HTR-8/SVneo (cell line): ENCODE measurements at regions not wholly inside any gene's neighbourhood (a gene's known extent, or its start where the extent isn't known, plus 50 kb on each side); places are given as distances from the start of the nearest gene placed in this dataset.

Source experiments
- DNase-seq: peaks from one replicate; pipeline ENCODE4 v3.0.0; 2011; ENCODE audit warnings: low spot score, mixed read lengths; ENCODE audit not compliant: insufficient read length
- FAIRE-seq: peaks from 2 replicates; lab custom pipeline; 2011; peaks lifted over from hg19 to GRCh38; lab: Jason Lieb, UNC

DNA sequence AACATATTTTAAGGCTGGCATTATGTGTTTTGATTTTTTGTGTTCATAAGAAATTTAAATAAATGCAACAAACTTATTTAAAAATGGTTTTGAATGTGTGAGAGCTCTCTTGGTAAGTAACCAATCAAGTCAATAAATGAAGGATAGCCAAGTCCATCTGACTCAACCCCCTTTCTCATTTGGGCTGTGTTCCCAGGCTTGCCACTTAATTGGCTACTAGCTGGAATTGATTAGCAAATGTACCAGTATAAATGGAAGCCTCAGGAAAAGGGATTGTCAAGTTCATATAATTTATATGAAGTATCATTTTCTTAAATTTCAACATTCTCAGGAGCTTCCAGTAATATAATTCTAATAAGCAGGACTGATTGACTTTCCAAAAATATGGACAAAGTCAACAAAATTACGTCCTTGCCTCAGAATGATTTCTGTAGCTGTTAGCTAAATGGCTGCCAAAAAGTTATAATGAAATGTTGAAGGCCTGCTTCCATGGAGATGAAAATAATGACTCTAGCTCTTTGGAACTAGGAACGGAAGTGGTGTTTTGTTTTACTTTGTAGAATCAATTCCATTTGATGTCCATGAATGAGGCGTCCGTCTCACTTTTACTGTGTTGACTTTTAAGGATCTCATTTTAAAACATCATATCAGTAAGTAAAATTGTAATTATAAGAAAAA is 614.9 kb downstream of the CDH26 start:
- DNase-seq (no peak), FAIRE-seq (peak; percentile 4)

DNA sequence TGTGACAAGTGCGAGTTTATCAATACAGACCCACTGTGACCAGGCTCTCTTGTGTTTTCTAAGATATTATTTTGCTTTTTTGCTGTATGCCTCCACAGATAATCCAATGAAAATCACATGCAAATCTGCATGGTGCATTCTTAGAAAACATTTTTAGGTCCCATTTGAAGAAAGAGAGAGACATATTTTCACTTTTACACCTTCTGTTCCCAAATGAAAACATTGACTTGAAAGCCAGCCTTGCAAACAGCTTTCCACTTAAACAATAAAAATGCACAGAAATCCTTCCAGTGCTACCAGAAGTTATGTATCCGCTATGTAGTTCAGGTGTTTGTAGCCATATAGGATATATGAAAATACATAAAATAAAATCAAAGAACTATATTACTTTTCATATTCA is 618.0 kb downstream of the CDH26 start:
- DNase-seq (no peak), FAIRE-seq (no peak)

DNA sequence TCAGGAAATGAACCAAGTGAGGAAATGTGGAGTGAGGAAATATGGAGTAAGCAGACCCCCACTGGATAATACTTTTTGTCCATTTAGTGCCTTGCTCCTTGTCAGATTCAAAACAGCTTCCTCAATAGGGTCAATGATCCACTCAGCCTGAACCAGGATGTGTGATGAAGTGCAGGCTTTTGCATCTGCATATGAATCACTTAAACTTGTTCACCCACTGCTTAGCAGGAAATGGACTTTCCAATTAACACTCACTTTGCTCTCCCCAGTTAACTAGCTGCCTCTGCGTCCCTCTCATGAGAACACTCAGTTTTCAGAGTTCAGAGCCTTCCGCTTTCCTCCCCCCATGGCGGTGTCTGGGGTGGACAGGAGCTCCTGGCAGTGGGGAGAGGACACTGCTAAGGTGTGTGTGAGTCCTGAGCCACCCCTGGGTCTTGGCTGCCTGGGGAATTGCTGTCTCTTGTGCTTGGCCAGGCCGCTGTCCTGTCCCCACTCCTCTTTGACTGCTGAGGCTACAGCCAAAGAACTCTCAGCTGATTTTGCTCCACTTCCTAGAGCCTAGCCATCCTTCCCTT is 621.8 kb downstream of the CDH26 start:
- DNase-seq (no peak), FAIRE-seq (peak; percentile 38)

DNA sequence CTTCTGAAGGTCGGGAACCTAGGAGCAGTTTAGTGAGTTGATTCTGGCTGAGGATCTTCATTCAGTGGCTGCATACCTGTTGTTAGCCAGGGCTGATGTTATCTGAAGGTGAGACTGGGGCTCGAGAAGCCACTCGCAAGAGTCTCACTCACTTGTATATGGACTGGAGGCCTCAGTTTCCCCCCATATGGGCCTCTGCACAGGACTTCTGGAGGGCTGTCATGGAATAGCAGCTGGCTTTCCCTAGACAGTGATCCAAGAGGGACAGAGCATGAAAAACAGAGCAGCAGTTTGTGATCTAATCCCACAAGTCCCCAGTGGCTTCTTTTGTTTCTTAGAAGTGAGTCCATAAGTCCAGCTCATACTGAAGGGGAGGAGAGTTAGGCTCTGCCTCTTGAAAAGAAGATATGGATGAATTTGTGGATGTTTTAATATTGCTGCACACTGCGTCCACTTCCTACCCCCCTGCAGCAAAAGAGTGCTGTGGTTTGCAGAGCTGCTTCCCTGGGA is 623.4 kb downstream of the CDH26 start:
- no peak for FAIRE-seq
- no peak for DNase-seq

DNA sequence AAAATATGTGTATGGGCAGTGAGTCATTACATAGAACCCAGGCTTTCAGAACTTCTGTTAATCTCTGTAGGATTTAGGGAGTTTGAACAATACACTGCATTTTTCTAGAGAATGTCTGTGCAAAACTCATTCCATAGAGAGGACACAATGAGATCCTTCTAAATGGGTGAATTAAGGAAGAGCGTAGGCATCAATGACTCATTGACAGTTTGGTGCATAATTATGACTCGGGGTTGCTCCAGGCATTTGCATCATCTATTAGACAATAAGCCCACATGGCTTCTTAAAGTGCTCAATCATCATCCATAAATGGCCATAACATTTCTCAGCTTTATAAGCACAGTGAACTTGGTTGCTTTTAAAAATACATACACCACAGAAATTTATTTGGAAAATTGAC is 625.5 kb downstream of the CDH26 start:
- DNase-seq (no peak), FAIRE-seq (no peak)

DNA sequence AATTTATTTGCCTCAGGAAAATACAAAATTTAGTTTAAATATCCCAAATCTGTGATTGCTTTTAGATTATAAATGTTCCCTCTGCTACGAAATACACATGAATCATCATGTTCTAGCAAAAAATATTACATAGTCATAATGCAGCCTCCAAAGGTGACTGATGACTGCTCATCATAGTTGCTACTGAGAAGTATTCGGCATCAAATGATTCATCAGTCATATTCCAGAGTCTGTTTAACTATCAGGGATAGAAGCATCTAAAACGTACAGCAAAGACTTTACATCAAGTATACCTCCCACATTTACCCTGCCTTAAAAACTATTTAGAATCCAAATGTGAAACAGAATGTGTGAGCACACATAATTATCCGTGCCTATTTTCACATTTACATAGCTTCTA is 626.0 kb downstream of the CDH26 start:
- peak; percentile 31 for FAIRE-seq
- DNase-seq = no peak

DNA sequence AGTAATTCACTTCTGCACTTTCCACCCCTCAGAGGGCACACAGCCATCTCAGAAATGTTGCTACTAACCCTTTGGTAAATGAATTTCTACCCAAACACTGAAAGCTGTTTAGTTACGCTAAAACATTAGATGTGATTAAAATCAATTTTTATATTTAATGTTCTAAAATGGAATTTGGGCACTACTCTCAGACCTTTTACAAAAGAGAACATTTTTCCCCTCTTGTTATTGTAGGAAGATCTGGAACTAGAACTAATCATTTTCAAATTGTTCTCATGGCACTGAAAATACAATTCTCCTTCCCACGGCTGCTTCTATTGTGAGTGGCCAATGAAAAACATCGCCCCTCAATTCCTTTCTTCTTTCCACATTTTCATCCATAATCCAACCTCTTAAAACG is 627.4 kb downstream of the CDH26 start:
- FAIRE-seq = no peak
- DNase-seq = no peak

DNA sequence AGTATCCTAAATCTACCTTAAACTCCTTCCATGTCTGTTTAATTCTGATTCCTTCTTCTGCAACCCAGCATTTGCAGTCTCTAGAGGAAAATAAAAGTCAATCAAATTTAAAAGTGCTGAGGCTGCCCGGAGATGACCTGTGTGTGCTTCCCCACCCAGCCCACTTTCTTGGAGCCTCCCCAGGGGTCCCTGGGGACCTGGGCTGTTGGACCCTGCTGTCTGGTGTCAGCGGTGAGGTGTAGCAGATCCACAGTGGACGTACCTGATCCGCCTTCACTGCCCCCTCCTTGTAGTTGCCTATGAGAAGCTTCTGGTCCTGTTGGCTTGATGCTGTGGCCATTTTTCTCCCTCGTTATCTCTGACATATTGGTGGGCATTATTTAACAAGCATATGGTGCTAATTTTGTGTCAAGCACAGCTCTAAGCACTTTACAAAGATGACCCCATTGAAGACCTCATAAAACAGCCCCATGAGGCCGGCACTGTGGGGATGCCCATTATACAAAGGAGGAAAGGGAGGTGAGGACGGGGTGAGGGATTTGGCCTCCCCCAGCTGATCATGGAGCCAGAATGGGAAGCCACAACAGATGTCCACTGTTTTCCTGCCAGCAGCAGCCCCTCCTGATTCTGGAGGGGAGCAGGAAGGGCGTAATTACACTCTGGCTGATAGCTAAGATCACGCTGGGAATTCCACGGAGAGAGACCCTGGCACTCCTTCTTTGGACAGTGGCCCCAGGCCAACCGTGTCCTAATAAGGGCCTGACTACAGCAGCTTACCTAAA is 628.2 kb downstream of the CDH26 start:
- DNase-seq = no peak

DNA sequence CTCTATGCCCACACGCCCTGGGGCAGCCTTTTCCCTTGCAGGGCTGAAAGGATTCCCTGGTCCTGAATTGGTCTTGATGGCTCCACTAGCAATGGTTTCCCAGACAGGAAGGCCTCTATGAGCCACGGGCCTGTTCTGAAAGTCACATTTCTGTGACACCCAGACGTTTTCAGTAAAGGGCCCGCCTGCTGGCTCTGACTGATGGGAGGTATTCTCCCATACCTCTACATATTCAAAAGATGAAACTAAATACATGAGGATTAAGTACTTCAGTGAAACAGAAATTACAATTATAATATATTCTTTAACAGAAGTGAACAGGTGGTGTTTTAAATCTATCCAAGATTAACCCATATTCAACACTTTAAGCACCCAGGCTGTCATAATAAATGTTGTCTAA is 629.8 kb downstream of the CDH26 start:
- no peak for DNase-seq
- no peak for FAIRE-seq

More for the DNA sequence above, 628.2 kb downstream of the CDH26 start:
- FAIRE-seq = peak; percentile 13

DNA sequence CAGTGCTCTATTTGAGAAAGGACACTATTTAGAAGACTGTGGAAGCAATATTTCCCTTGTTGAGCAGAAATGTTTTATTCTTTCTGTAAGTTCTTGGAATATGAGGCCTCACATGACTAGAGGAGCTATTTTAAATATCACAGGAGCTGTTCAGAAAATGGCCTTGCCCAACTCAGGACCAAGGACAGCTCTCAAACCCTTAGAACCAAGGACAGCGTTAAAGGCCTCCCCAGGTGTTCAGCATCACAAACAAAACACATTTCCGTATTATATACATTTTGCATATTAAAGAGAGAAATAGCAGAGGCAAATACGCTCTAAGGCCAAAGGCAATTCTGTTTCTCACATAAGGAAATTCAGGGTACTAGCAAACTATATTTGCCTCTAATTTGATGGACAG is 631.4 kb downstream of the CDH26 start:
- DNase-seq (peak; percentile 31), FAIRE-seq (no peak)

DNA sequence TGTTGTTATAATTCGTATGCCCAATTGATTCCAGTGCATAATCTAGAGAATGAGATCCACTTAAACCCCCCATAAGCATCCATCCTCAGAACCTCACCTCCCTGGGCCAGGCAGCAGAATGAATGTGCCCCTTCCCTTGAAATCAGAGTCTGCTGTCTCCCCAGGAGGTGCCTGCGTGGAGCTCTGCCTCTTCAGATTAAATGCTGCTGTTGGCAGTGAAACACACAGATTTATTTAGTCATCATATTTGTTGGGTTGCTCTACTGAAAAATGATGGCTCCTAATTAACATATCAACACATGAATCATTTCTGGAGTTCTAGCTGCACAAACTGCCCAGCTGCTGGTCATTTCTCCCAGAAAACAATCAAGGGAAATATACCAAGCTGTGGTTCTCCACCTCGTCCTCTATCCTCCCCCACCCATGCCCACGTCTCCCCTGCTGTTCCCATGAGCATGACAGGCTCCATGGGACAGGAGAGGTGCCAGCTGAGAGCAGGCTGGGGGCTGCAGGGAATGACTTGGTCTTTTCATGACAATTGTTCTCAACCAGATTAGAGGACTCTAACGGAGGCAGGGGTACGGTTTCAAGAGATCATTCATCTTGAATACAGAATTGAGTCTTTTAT is 633.1 kb downstream of the CDH26 start:
- no peak for DNase-seq
- peak; percentile 48 for FAIRE-seq

DNA sequence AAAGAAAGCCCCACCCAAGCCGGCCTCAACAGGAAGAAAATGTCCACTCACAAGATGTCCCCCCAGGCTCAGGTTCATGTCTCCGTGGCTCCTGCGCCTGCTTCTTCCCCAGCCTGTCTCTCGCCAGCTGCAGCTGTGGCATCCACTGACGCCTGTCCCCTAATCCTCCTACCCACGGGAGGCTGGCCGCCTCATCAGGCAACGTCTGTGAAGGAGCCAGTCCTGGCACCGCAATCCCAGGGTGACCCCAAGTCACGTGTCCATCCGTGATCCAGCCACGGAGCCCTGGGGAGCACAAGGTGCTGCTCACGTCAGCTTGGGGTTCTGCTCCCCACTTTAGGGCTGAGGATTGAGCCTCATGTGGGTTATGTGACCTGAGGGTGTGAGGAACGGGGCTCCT is 640.3 kb downstream of the CDH26 start:
- FAIRE-seq (peak; percentile 44), DNase-seq (no peak)

DNA sequence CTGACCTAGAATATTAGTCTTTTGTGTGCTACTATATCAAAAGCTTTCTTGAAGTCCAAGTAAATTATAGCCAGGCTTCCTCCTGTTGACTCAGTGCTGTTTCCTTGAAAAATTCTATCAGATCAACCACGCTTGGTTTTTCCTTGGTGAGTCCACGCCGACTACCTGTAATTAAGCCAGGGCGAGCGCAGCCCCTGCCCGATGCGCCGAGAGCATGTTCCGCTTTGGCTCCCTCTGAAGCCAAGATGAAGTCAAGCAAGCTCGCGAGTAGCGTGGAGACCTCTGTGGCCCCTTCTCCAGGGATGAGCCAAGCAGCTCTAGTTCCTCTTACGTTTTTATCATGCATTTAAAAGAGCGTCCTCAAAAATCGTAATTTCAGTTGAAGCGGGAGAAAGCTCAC is 641.2 kb downstream of the CDH26 start:
- FAIRE-seq (no peak), DNase-seq (no peak)

DNA sequence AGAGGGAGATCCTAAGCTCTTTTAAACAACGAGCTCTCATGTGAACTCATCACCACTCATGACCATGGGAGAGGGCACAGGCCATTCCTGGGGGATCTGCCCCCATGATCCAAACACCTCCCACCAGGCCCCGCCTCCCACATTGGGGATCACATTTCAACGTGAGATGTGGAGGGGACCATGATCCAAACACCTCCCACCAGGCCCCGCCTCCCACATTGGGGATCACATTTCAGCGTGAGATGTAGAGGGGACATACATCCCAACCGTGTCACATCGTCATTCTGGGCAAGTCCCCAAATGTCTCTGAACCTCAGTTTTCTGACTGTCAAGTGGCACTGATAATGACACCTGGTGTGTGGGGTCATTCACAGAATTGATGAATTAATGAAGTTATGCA is 641.8 kb downstream of the CDH26 start:
- FAIRE-seq (peak; percentile 94), DNase-seq (no peak)

DNA sequence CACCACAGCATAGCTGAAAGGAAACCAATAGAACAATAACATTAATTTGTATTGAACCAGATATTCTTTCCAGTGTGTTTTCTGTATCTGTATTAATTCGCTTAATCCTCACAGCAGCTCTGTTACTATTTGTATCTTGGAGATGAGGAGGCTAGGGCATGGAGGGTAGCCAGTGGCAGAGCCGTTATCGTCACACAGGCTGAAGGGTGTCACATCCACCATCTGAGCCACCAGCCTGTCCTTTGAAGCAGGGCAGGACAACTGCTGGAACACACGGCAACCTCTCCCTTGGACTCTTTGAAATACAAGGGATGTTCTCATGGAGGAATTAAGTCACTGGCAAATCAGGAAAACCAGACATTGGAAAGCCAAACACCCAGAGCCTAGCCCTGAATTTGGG is 628.0 kb upstream of the CDH4 start:
- peak; percentile 57 for FAIRE-seq

DNA sequence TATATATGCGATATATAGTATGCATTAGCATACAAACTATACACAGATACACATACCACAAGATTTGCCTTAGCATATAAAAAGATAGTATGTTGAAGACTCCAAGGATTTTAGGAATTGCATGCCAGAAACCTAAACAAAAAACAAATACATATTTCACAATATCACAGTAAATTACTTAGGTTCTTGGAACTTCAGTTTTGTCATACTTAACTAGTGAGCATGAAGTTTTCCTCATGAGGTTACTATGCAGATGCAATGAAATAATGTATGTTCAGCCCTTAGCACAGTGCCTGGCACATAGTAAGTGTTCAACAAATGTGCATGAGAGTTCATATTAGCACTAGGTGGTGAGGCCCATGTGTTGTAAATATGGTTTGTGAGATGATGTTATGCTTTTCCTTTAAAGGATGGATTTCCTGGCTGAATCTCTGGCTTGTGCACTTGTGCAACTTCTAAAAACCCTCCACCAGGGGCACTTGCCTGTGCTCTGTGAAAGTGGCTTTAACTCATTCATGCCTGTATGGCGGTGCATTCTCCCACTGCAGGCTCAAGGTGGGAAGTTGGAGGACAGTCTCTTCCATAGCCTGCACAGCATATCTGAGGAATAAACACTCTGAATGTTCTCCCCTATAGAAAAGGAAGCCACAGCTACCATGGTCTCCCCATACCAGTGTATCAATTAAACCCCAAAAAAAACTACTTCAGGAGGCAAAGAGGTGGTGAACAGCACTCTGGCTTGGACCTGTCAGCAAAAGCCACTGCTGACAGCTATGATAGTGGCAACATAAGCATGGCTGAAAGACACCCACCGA is 624.1 kb upstream of the CDH4 start:
- DNase-seq (no peak), FAIRE-seq (peak; percentile 85)

More for the DNA sequence above, 628.0 kb upstream of the CDH4 start:
- DNase-seq = no peak

DNA sequence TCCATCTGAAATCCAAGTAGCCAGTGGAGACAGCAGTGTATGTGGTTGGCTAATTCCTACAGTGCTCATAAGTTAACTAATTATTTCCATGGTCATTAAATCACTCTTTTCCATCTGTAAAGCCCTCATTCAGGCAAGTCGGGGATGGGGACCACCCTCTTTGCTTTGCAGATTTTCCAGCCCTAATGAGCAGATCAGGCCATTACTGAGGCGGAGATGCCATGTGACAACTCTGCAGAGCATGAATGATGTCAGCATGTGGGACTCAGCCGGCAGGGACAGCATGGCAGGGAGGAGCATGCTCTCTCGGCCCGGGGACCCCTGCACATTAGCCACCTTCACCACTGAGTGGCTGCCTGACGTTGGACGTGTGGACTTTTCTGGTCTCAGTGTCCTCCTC is 623.3 kb upstream of the CDH4 start:
- FAIRE-seq (no peak), DNase-seq (no peak)

DNA sequence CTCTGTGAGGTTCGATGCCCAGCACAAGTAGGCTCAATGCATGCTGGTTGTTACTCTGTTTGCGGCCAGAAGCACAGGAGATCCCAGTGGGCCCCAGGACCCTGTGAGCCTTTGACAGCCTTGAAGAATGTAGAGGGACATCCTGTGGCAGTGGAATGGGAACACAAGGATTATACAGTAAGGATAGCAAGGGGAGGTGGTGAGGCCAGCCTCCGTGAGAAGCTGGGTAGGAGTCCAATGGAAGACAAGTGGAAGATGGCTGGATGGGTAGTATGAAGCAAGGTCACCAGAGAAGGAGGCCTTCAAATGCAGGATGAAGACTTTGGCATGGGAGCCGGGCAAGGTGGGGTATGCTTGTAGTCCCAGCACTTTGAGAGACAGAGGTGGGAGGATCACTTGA is 622.9 kb upstream of the CDH4 start:
- FAIRE-seq (peak; percentile 62), DNase-seq (no peak)

DNA sequence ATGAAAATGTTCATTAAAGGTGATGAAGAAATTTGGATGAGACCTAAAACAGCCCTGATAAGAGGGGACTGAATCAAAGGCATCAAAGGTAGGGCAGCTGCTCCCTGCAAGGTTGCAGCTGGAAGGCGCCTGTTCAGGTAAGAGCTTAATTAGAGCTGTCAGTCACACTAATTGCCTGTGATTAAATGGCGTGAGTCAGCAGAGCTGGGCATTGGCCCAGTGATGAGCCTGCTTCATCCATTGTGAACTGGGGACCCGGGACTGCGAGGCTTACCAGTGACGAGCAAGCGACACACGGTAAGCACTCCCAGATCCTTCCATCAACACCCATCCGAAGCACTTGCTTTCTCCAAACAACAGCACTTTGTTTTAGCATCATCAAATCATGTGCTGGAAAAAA is 621.5 kb upstream of the CDH4 start:
- DNase-seq (no peak), FAIRE-seq (no peak)
